GM23338 (cell line): ENCODE measurements at regions not wholly inside any gene's neighbourhood (a gene's known extent, or its start where the extent isn't known, plus 50 kb on each side); places are given as distances from the start of the nearest gene placed in this dataset.

ENCODE experiments used
- CREB1 ChIP-seq: fragments of 250-450 bp; sonication (Bioruptor Pico); IDR thresholded peaks from 2 replicates; pipeline ENCODE4 v1.5.0; 2020; ENCODE audit warnings: low read depth, mild to moderate bottlenecking, moderate library complexity
- CTCF ChIP-seq, 2 experiments: fragments of 200-600 bp in 1 of 2; sonication (generic) in 1 of 2; conservative IDR thresholded peaks; 2 replicates each; pipeline versions ENCODE4 v1.5.1 to v1.6.1; 2016 to 2017; ENCODE audit warnings: antibody characterized with exemption in 2 of 2, low read depth in 2 of 2, mild to moderate bottlenecking in 2 of 2, moderate library complexity in 1 of 2
- ETS1 ChIP-seq: IDR thresholded peaks from 2 replicates; pipeline ENCODE4 v1.6.1; 2016; ENCODE audit warnings: antibody characterized with exemption
- EZH2 ChIP-seq: fragments of 200-600 bp; sonication (generic); IDR thresholded peaks from one replicate; pipeline ENCODE4 v1.8.0; 2017; ENCODE audit warnings: antibody characterized with exemption, mild to moderate bottlenecking, low read depth; ENCODE audit not compliant: unreplicated experiment
- EZH2phosphoT487 ChIP-seq: fragments of 200-600 bp; sonication (generic); IDR thresholded peaks from one replicate; pipeline ENCODE4 v1.8.1; 2018; ENCODE audit warnings: antibody characterized with exemption; ENCODE audit not compliant: unreplicated experiment
- NANOG ChIP-seq: IDR thresholded peaks from 2 replicates; pipeline ENCODE4 v1.6.1; 2016; ENCODE audit warnings: antibody characterized with exemption, borderline replicate concordance
- POLR2AphosphoS5 ChIP-seq: IDR thresholded peaks from 2 replicates; pipeline ENCODE4 v1.6.1; 2016; ENCODE audit warnings: antibody characterized with exemption, low read depth
- REST ChIP-seq: IDR thresholded peaks from one replicate; pipeline ENCODE4 v1.6.1; 2018; ENCODE audit warnings: antibody characterized with exemption; ENCODE audit not compliant: unreplicated experiment
- ZNF331 ChIP-seq: fragments of 250-450 bp; sonication (Bioruptor Pico); IDR thresholded peaks from 2 replicates; pipeline ENCODE4 v1.5.0; 2020; ENCODE audit warnings: low read depth, mild to moderate bottlenecking, moderate library complexity

GRCh38 chr10:3882855-3883254 is 97.8 kb upstream of the KLF6 start:
- TF ChIP-seq CTCF (conservative IDR thresholded peaks at IDR 0.05; ENCODE audit: low read depth in 2 of 2) (no peak), EZH2 (no peak), ZNF331 (CRISPR knock-in tag) (no peak), EZH2phosphoT487 (no peak), REST (no peak), POLR2AphosphoS5 (no peak), CREB1 (no peak), NANOG (no peak), ETS1 (no peak)
